Loucy (cell line): ENCODE measurements at regions not wholly inside any gene's neighbourhood (a gene's known extent, or its start where the extent isn't known, plus 50 kb on each side); places are given as distances from the start of the nearest gene placed in this dataset.
"Not testable (repeated sequence)": the region's sequence is repeated elsewhere in the genome, so short reads cannot be mapped to it uniquely, and the experiment has no call there.

Experiments used
- H2AFZ ChIP-seq: fragments of 200-600 bp; sonication (generic); 2 replicates; pipeline ENCODE4 v1.6.0; 2016; ENCODE audit warnings: antibody characterized with exemption, mild to moderate bottlenecking, low read length, moderate library complexity
- H3F3A ChIP-seq: fragments of 200-600 bp; 2 replicates; pipeline ENCODE4 v1.6.0; 2016; ENCODE audit warnings: antibody characterized with exemption, low read depth, mild to moderate bottlenecking
- H3K27me3 ChIP-seq: fragments of 200-600 bp; sonication (generic); 2 replicates; pipeline ENCODE4 v1.6.1; 2014; ENCODE audit warnings: low read length, mild to moderate bottlenecking; ENCODE audit not compliant: insufficient read depth, poor library complexity, severe bottlenecking
- H3K36me3 ChIP-seq: fragments of 200-600 bp; sonication (generic); 2 replicates; pipeline ENCODE4 v1.6.1; 2016; ENCODE audit warnings: low read length; ENCODE audit not compliant: insufficient read depth
- H3K4me1 ChIP-seq: fragments of 200-600 bp; sonication (generic); 2 replicates; pipeline ENCODE4 v1.5.1; 2014; ENCODE audit warnings: low read length, mild to moderate bottlenecking; ENCODE audit not compliant: insufficient read depth, poor library complexity, severe bottlenecking
- H3K4me2 ChIP-seq: fragments of 200-600 bp; sonication (generic); 2 replicates; pipeline ENCODE4 v1.6.0; 2014; ENCODE audit warnings: antibody characterized with exemption, low read length, low read depth, mild to moderate bottlenecking; ENCODE audit not compliant: poor library complexity, severe bottlenecking
- H3K4me3 ChIP-seq: fragments of 200-600 bp; sonication (generic); 2 replicates; pipeline ENCODE4 v1.5.1; 2014; ENCODE audit warnings: low read length, mild to moderate bottlenecking, mixed read lengths; ENCODE audit not compliant: poor library complexity, severe bottlenecking
- H3K79me2 ChIP-seq: fragments of 200-600 bp; sonication (generic); 2 replicates; pipeline ENCODE4 v1.6.1; 2014; ENCODE audit warnings: low read length; ENCODE audit not compliant: insufficient read depth
- H3K9ac ChIP-seq: fragments of 200-600 bp; sonication (generic); 2 replicates; pipeline ENCODE4 v1.6.0; 2014; ENCODE audit warnings: mild to moderate bottlenecking, low read depth, low read length, moderate library complexity; ENCODE audit not compliant: poor library complexity, severe bottlenecking
- H3K9me2 ChIP-seq: fragments of 200-600 bp; sonication (generic); replicated peaks from 2 replicates; pipeline ENCODE4 v1.6.1; 2016; ENCODE audit warnings: low read depth, low read length, mixed read lengths
- H3K9me3 ChIP-seq: fragments of 200-600 bp; sonication (generic); 2 replicates; pipeline ENCODE4 v1.6.1; 2014; ENCODE audit warnings: mild to moderate bottlenecking, antibody characterized with exemption, low read length, low read depth; ENCODE audit not compliant: insufficient read depth
- H4K20me1 ChIP-seq: fragments of 200-600 bp; sonication (generic); 2 replicates; pipeline ENCODE4 v1.6.0; 2014; ENCODE audit warnings: antibody characterized with exemption, low read length, mild to moderate bottlenecking; ENCODE audit not compliant: insufficient read depth, poor library complexity, severe bottlenecking
- EZH2phosphoT487 ChIP-seq: fragments of 200-600 bp; IDR thresholded peaks from 2 replicates; pipeline ENCODE4 v1.6.1; 2018; ENCODE audit warnings: antibody characterized with exemption, mild to moderate bottlenecking, moderate library complexity, borderline replicate concordance
- TF ChIP-seq, protein P1 (sequence below): fragments of 200-600 bp; sonication (generic); conservative IDR thresholded peaks from 2 replicates; pipeline ENCODE4 v1.5.1; 2014; ENCODE audit warnings: mild to moderate bottlenecking, antibody characterized with exemption, low read length

DNA sequence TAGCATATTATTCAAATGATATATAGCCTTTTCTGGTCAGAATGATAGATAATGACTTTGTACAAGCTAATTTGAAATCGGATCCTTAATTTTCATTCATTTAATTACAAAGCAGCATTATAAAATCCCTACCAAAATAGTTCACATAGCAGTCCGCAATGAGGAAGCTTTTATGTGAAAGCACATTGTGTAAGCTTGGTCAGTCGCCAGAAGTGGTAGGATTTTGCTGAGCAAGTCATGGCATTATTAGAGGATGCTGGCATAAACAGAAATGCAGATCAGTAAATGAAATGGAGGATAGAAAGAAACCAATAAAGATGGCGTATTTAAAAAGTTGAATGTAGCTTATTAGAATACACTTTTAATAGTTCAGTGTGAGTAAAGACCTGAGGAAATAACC, 93.2 kb upstream of the DIAPH2 start:
- H3F3A ChIP-seq = no peaks in the 10 kb centered on the region
- H2AFZ ChIP-seq = no peak overlapping the region
- H3K9me3 ChIP-seq = no peaks in the 10 kb centered on the region
- H3K9me2 ChIP-seq = no peaks in the 10 kb centered on the region
- H3K4me1 ChIP-seq = no peaks in the 10 kb centered on the region
- no peaks in the 10 kb centered on the region for H3K36me3 ChIP-seq
- H4K20me1 ChIP-seq = no peaks in the 10 kb centered on the region
- no peak overlapping the region for H3K4me2 ChIP-seq
- TF ChIP-seq EZH2phosphoT487 = no peak
- TF ChIP-seq, protein P1, sequence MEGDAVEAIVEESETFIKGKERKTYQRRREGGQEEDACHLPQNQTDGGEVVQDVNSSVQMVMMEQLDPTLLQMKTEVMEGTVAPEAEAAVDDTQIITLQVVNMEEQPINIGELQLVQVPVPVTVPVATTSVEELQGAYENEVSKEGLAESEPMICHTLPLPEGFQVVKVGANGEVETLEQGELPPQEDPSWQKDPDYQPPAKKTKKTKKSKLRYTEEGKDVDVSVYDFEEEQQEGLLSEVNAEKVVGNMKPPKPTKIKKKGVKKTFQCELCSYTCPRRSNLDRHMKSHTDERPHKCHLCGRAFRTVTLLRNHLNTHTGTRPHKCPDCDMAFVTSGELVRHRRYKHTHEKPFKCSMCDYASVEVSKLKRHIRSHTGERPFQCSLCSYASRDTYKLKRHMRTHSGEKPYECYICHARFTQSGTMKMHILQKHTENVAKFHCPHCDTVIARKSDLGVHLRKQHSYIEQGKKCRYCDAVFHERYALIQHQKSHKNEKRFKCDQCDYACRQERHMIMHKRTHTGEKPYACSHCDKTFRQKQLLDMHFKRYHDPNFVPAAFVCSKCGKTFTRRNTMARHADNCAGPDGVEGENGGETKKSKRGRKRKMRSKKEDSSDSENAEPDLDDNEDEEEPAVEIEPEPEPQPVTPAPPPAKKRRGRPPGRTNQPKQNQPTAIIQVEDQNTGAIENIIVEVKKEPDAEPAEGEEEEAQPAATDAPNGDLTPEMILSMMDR = no peak
- H3K27me3 ChIP-seq = no peaks in the 10 kb centered on the region
- no peak overlapping the region for H3K4me3 ChIP-seq
- H3K79me2 ChIP-seq = no peaks in the 10 kb centered on the region
- no peak overlapping the region for H3K9ac ChIP-seq

DNA sequence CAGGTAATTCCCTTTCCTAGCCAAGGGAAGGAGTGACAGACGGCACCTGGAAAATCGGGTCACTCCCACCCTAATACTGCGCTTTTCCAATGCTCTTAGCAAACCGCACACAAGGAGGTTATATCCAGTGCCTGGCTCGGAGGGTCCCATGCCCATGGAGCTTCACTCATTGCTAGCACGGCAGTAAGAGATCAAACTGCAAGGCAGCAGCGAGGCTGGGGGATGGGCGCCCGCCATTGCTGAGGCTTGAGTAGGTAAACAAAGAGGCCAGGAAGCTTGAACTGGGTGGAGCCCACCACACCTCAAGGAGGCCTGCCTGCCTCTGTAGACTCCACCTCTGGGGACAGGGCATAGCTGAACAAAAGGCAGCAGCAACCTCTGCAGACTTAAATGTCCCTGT, 86.8 kb upstream of the DIAPH2 start:
- H3K79me2 ChIP-seq, H3F3A ChIP-seq, H3K9ac ChIP-seq, H2AFZ ChIP-seq, H3K36me3 ChIP-seq, H3K27me3 ChIP-seq, H3K4me3 ChIP-seq, H3K4me1 ChIP-seq, H3K4me2 ChIP-seq, H3K9me3 ChIP-seq, H4K20me1 ChIP-seq, H3K9me2 ChIP-seq: not testable (repeated sequence)

DNA sequence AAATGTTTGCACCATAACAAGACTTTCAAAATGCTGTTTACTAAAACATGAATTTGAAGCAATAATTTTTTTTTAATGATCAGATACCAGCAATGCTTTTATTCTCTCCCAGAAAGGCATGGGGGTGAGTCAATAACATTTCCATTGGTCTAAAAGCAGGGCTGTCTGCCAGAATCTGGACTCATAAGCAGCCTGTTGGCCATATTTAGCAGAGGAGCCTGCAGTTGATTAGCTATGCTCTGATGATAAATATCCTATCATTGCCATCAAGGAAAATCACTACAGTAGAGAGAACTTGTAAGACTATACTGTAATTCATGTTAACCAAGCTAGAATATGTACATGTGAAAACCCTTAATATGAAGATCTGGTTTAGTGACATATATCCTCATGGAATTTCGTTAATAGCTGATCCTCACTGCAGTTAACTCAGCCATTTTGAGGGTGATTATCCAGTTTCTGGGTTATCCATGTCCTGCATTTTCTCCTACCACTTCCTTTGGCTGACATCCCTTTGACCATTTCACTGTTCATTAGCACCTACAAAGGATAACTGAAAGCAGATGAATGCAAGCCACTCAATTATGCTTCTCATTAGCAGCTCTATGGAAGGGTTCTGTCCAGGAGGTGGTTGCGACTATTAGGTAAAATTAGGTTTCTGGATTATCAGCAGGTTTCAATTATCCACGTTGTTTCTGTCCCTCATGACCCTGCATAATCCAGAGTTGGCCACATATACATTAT, 72.9 kb upstream of the DIAPH2 start:
- Histone ChIP-seq H2AFZ (no peak overlapping the region), H3K79me2 (no peaks in the 10 kb centered on the region), H3K4me3 (no peak overlapping the region), H3K4me1 (no peaks in the 10 kb centered on the region), H3K9me2 (no peaks in the 10 kb centered on the region), H3K9ac (no peak overlapping the region), H3K4me2 (no peak overlapping the region), H3F3A (no peaks in the 10 kb centered on the region), H3K27me3 (no peaks in the 10 kb centered on the region), H3K9me3 (no peaks in the 10 kb centered on the region), H3K36me3 (no peaks in the 10 kb centered on the region), H4K20me1 (no peaks in the 10 kb centered on the region)
- no peak for TF ChIP-seq EZH2phosphoT487
- TF ChIP-seq, protein P1 = no peak

DNA sequence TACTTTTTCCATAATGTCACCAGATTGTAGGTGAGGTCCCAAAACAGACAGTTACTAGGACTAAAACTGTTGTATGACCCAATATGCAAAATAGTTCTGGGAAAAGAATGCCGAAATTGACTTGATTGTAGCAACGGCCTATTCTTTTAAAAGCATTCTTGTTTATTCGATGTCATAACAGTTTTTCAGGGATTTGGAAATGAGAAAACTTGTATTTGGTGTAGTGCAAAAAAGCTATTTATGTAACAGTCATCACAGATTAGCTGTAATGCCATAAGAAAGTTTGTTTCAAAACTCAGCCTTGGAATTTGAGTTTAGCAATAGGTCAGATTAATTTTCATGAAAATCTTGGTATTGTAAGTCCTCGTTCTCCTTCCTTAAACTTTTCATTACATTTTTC, 69.2 kb upstream of the DIAPH2 start:
- H3K79me2 ChIP-seq = no peaks in the 10 kb centered on the region
- H3F3A ChIP-seq = no peaks in the 10 kb centered on the region
- H2AFZ ChIP-seq = no peak overlapping the region
- no peaks in the 10 kb centered on the region for H4K20me1 ChIP-seq
- H3K4me3 ChIP-seq = no peak overlapping the region
- no peaks in the 10 kb centered on the region for H3K27me3 ChIP-seq
- H3K36me3 ChIP-seq = no peaks in the 10 kb centered on the region
- H3K9me2 ChIP-seq = no peaks in the 10 kb centered on the region
- no peaks in the 10 kb centered on the region for H3K9me3 ChIP-seq
- no peak overlapping the region for H3K9ac ChIP-seq
- no peak for TF ChIP-seq EZH2phosphoT487
- TF ChIP-seq, protein P1 = no peak
- no peaks in the 10 kb centered on the region for H3K4me1 ChIP-seq
- H3K4me2 ChIP-seq = no peak overlapping the region
